WTC11 (cell line): ENCODE measurements at regions not wholly inside any gene's neighbourhood (a gene's known extent, or its start where the extent isn't known, plus 50 kb on each side); places are given as distances from the start of the nearest gene placed in this dataset.

Experiments
- ATAC-seq: fragments of 200-7000 bp; cut with Tn5 transposase; 2 replicates; pipeline ENCODE4 v1.10.0; 2021; ENCODE audit warnings: mild to moderate bottlenecking, moderate library complexity
- CTCF ChIA-PET: fragments of 300-600 bp; sonication (Branson Sonifier 250); formaldehyde crosslinking; loops from one replicate; lab custom pipeline; 2021; ENCODE audit warnings: antibody characterized with exemption; lab: Charles Lee
- POLR2A ChIA-PET: fragments of 350-600 bp; sonication (Branson Sonifier 250); formaldehyde crosslinking; loops from one replicate; lab custom pipeline; 2021; ENCODE audit warnings: antibody characterized with exemption; lab: Charles Lee
- DNase-seq: peaks from one replicate; pipeline ENCODE4 v3.0.0; 2021; ENCODE audit warnings: low spot score
- H3K27ac Mint-ChIP-seq: 2 replicates; pipeline ENCODE4 v1.8.0; 2021; ENCODE audit warnings: mixed read lengths
- H3K27me3 Mint-ChIP-seq: 2 replicates; pipeline ENCODE4 v1.8.0; 2021; ENCODE audit warnings: low read depth, mild to moderate bottlenecking, moderate library complexity, mixed read lengths
- H3K36me3 Mint-ChIP-seq: 2 replicates; pipeline ENCODE4 v1.8.0; 2021; ENCODE audit warnings: mixed read lengths
- H3K4me1 Mint-ChIP-seq: 2 replicates; pipeline ENCODE4 v1.8.0; 2022; ENCODE audit warnings: mixed read lengths
- H3K4me3 Mint-ChIP-seq: 2 replicates; pipeline ENCODE4 v1.8.0; 2021; ENCODE audit warnings: mild to moderate bottlenecking, moderate library complexity, mixed read lengths
- H3K9me3 Mint-ChIP-seq: 2 replicates; pipeline ENCODE4 v1.8.0; 2021; ENCODE audit warnings: mixed read lengths
- CBFB ChIP-seq: sonication (generic); formaldehyde crosslinking; IDR thresholded peaks from 2 replicates; pipeline ENCODE4 v1.8.1; 2022; ENCODE audit warnings: mild to moderate bottlenecking, low read depth, missing genetic modification reagents
- ELF4 ChIP-seq: sonication (generic); formaldehyde crosslinking; IDR thresholded peaks from 2 replicates; pipeline ENCODE4 v1.8.1; 2022; ENCODE audit warnings: low read depth, mild to moderate bottlenecking, moderate library complexity, missing genetic modification reagents
- ETV6 ChIP-seq: sonication (generic); formaldehyde crosslinking; IDR thresholded peaks from 2 replicates; pipeline ENCODE4 v1.8.1; 2022; ENCODE audit warnings: mild to moderate bottlenecking, missing genetic modification reagents
- FOXJ3 ChIP-seq: sonication (generic); formaldehyde crosslinking; IDR thresholded peaks from 2 replicates; pipeline ENCODE4 v1.9.0; 2021; ENCODE audit warnings: missing genetic modification reagents, mild to moderate bottlenecking, borderline replicate concordance
- FOXK1 ChIP-seq: sonication (generic); formaldehyde crosslinking; IDR thresholded peaks from 2 replicates; pipeline ENCODE4 v1.8.0; 2022; ENCODE audit warnings: mild to moderate bottlenecking, moderate library complexity, missing genetic modification reagents
- FOXP1 ChIP-seq: sonication (generic); formaldehyde crosslinking; IDR thresholded peaks from 2 replicates; pipeline ENCODE4 v1.8.0; 2022; ENCODE audit warnings: missing genetic modification reagents, mild to moderate bottlenecking, moderate library complexity, borderline replicate concordance
- GABPB1 ChIP-seq: sonication (generic); formaldehyde crosslinking; IDR thresholded peaks from 2 replicates; pipeline ENCODE4 v1.8.1; 2023; ENCODE audit warnings: mild to moderate bottlenecking, missing genetic modification reagents
- GRHL2 ChIP-seq: fragments of 250-450 bp; sonication (Bioruptor Pico); IDR thresholded peaks from 2 replicates; pipeline ENCODE4 v1.8.0; 2022; ENCODE audit warnings: mild to moderate bottlenecking, moderate library complexity; ENCODE audit not compliant: insufficient replicate concordance, severe bottlenecking
- RORB ChIP-seq: fragments of 250-450 bp; sonication (Bioruptor Pico); IDR thresholded peaks from 2 replicates; pipeline ENCODE4 v1.9.0; 2021; ENCODE audit warnings: mild to moderate bottlenecking
- SP1 ChIP-seq: sonication (generic); formaldehyde crosslinking; conservative IDR thresholded peaks from 2 replicates; pipeline ENCODE4 v1.8.1; 2022; ENCODE audit warnings: missing genetic modification reagents
- TP53 ChIP-seq: sonication (generic); formaldehyde crosslinking; IDR thresholded peaks from 2 replicates; pipeline ENCODE4 v1.8.1; 2023; ENCODE audit warnings: mild to moderate bottlenecking, missing genetic modification reagents
- ZNF138 ChIP-seq: sonication (generic); formaldehyde crosslinking; conservative IDR thresholded peaks from 2 replicates; pipeline ENCODE4 v1.8.1; 2022; ENCODE audit warnings: mild to moderate bottlenecking, moderate library complexity, missing genetic modification reagents
- ZNF232 ChIP-seq: sonication (generic); formaldehyde crosslinking; IDR thresholded peaks from 2 replicates; pipeline ENCODE4 v1.8.0; 2022; ENCODE audit warnings: mild to moderate bottlenecking, missing genetic modification reagents
- TF ChIP-seq, protein P1 (sequence below): sonication (generic); formaldehyde crosslinking; conservative IDR thresholded peaks from 2 replicates; pipeline ENCODE4 v1.8.1; 2023; ENCODE audit warnings: mild to moderate bottlenecking, low read depth, missing genetic modification reagents, moderate library complexity
- TF ChIP-seq, protein P2 (sequence below): sonication (generic); formaldehyde crosslinking; IDR thresholded peaks from 2 replicates; pipeline ENCODE4 v1.8.1; 2022; ENCODE audit warnings: missing genetic modification reagents, borderline replicate concordance
- TF ChIP-seq, protein P3 (sequence below): sonication (generic); formaldehyde crosslinking; IDR thresholded peaks from 2 replicates; pipeline ENCODE4 v1.8.1; 2023; ENCODE audit warnings: mild to moderate bottlenecking, moderate library complexity, missing genetic modification reagents
- TF ChIP-seq, protein P4 (sequence below): sonication (generic); formaldehyde crosslinking; IDR thresholded peaks from 2 replicates; pipeline ENCODE4 v1.8.1; 2022; ENCODE audit warnings: mild to moderate bottlenecking, missing genetic modification reagents, moderate library complexity, borderline replicate concordance
- TF ChIP-seq, protein P5 (sequence below): sonication (generic); formaldehyde crosslinking; IDR thresholded peaks from 2 replicates; pipeline ENCODE4 v1.8.1; 2023; ENCODE audit warnings: mild to moderate bottlenecking, missing genetic modification reagents, moderate library complexity
- TF ChIP-seq, protein P6 (sequence below): sonication (generic); formaldehyde crosslinking; IDR thresholded peaks from 2 replicates; pipeline ENCODE4 v1.8.0; 2022; ENCODE audit warnings: mild to moderate bottlenecking, missing genetic modification reagents
- TF ChIP-seq, protein P7 (sequence below): sonication (generic); formaldehyde crosslinking; IDR thresholded peaks from 2 replicates; pipeline ENCODE4 v1.8.0; 2023; ENCODE audit warnings: missing genetic modification reagents

DNA sequence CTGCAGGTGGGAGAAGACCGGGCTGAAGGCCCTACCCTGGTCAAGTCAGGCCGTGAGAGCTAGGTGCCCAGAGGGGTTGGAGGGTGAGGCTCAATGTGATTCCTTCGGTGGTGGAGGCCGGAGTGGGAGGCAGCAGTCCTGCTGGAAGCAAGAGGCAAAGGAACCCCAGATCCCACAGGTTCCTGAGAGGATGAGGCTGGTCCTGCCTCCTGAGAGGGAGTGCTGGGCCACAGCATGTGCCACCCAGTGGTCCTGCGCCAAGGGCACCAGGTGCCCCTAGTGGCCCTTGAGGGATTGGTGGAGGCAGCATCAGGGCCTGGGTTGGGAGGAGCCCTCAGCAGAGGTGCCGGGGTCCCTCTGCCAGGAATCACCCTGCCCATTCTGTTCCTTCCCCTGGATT lies 59.1 kb downstream of the BARX1 start:
- H3K4me1 Mint-ChIP-seq: no peaks in the 10 kb centered on the region
- peaks cover 4% of the 10 kb centered on the region; the same call in 1 of the 2 replicates for H3K27me3 Mint-ChIP-seq
- H3K4me3 Mint-ChIP-seq: no peak overlapping the region
- TF ChIP-seq GRHL2: no peak
- TF ChIP-seq ETV6 (CRISPR knock-in tag): no peak
- no peak for TF ChIP-seq FOXK1
- TF ChIP-seq CBFB (CRISPR knock-in tag): no peak
- TF ChIP-seq, all 79 proteins: peak for 0
- ChIA-PET POLR2A (no interaction called here), CTCF (interaction anchor here (0.6 kb wide), 1 partner anchor 664 kb away, joined by 3 read pairs; no protein-coding TSS in a partner anchor)
- peaks cover 16% of the 10 kb centered on the region for H3K36me3 Mint-ChIP-seq
- ATAC-seq: no peak
- no peak overlapping the region for H3K27ac Mint-ChIP-seq
- peaks cover 24% of the 10 kb centered on the region for H3K9me3 Mint-ChIP-seq
- DNase-seq: no peak

DNA sequence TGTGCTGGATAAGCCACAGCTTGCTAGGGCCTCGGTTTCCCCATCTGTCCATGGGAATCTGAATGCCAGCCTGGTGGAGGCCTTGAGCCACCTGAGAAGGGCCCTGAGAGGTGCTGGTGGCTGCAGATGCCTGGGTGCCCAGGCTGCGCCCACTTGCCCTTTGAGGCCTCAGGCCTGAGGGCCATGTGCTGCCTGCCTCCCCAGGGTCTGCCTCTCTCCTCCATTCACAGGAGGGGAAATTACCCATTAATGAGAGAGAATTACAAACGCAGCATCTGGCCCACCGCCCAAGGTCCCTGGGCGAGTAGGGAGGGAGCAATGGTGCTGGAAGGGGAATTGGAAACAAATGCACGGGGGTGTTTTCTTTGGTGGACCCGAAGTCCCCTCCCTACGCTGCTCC lies 59.6 kb downstream of the BARX1 start:
- H3K9me3 Mint-ChIP-seq: peaks cover 26% of the 10 kb centered on the region
- no peak for DNase-seq
- CTCF ChIA-PET: interaction anchor here (0.6 kb wide), 1 partner anchor 663 kb away, joined by 3 read pairs; no protein-coding TSS in a partner anchor
- TF ChIP-seq RORB (CRISPR knock-in tag) (no peak), FOXP1 (CRISPR knock-in tag) (no peak), ETV6 (CRISPR knock-in tag) (no peak)
- TF ChIP-seq, protein P1, sequence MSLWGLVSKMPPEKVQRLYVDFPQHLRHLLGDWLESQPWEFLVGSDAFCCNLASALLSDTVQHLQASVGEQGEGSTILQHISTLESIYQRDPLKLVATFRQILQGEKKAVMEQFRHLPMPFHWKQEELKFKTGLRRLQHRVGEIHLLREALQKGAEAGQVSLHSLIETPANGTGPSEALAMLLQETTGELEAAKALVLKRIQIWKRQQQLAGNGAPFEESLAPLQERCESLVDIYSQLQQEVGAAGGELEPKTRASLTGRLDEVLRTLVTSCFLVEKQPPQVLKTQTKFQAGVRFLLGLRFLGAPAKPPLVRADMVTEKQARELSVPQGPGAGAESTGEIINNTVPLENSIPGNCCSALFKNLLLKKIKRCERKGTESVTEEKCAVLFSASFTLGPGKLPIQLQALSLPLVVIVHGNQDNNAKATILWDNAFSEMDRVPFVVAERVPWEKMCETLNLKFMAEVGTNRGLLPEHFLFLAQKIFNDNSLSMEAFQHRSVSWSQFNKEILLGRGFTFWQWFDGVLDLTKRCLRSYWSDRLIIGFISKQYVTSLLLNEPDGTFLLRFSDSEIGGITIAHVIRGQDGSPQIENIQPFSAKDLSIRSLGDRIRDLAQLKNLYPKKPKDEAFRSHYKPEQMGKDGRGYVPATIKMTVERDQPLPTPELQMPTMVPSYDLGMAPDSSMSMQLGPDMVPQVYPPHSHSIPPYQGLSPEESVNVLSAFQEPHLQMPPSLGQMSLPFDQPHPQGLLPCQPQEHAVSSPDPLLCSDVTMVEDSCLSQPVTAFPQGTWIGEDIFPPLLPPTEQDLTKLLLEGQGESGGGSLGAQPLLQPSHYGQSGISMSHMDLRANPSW (CRISPR knock-in tag): no peak
- TF ChIP-seq, protein P2, sequence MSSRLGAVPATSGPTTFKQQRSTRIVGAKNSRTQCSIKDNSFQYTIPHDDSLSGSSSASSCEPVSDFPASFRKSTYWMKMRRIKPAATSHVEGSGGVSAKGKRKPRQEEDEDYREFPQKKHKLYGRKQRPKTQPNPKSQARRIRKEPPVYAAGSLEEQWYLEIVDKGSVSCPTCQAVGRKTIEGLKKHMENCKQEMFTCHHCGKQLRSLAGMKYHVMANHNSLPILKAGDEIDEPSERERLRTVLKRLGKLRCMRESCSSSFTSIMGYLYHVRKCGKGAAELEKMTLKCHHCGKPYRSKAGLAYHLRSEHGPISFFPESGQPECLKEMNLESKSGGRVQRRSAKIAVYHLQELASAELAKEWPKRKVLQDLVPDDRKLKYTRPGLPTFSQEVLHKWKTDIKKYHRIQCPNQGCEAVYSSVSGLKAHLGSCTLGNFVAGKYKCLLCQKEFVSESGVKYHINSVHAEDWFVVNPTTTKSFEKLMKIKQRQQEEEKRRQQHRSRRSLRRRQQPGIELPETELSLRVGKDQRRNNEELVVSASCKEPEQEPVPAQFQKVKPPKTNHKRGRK (CRISPR knock-in tag): no peak
- TF ChIP-seq, protein P3, sequence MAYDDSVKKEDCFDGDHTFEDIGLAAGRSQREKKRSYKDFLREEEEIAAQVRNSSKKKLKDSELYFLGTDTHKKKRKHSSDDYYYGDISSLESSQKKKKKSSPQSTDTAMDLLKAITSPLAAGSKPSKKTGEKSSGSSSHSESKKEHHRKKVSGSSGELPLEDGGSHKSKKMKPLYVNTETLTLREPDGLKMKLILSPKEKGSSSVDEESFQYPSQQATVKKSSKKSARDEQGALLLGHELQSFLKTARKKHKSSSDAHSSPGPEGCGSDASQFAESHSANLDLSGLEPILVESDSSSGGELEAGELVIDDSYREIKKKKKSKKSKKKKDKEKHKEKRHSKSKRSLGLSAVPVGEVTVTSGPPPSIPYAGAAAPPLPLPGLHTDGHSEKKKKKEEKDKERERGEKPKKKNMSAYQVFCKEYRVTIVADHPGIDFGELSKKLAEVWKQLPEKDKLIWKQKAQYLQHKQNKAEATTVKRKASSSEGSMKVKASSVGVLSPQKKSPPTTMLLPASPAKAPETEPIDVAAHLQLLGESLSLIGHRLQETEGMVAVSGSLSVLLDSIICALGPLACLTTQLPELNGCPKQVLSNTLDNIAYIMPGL (CRISPR knock-in tag): no peak
- H3K36me3 Mint-ChIP-seq: peaks cover 16% of the 10 kb centered on the region
- POLR2A ChIA-PET: no interaction called here
- H3K4me3 Mint-ChIP-seq: no peak overlapping the region
- H3K27me3 Mint-ChIP-seq: peaks cover 4% of the 10 kb centered on the region; the same call in 1 of the 2 replicates
- H3K27ac Mint-ChIP-seq: no peak overlapping the region
- ATAC-seq: no peak
- no peaks in the 10 kb centered on the region for H3K4me1 Mint-ChIP-seq

DNA sequence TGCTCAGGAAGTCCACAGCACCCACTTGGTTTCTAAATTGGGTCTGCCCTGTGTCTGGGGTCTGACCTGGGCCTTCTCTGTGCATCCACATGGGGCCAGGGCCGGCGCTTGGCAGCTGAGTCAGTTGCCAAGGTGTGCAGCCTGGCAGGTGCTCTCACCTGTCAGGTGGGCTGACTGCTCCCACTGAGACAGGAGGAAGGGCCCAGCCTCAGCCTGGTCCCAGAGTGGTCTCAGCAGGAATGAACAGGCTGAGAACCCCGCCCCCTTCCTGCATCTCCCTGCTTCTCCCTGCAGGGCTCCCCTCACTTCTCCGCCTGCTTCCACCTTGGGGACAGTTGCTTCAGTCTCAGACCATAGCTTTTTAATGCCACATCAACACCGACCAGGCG lies 60.5 kb downstream of the BARX1 start:
- ChIA-PET POLR2A (no interaction called here), CTCF (interaction anchor here (1.6 kb wide), 1 partner anchor 14 kb away, joined by 3 read pairs; no protein-coding TSS in a partner anchor)
- peaks cover 22% of the 10 kb centered on the region for H3K9me3 Mint-ChIP-seq
- peaks cover 4% of the 10 kb centered on the region; the same call in 1 of the 2 replicates for H3K27me3 Mint-ChIP-seq
- H3K27ac Mint-ChIP-seq: no peak overlapping the region
- ATAC-seq (no peak), DNase-seq (no peak)
- no peaks in the 10 kb centered on the region for H3K4me1 Mint-ChIP-seq
- H3K4me3 Mint-ChIP-seq: no peak overlapping the region
- peaks cover 13% of the 10 kb centered on the region for H3K36me3 Mint-ChIP-seq
- TF ChIP-seq, protein P4, sequence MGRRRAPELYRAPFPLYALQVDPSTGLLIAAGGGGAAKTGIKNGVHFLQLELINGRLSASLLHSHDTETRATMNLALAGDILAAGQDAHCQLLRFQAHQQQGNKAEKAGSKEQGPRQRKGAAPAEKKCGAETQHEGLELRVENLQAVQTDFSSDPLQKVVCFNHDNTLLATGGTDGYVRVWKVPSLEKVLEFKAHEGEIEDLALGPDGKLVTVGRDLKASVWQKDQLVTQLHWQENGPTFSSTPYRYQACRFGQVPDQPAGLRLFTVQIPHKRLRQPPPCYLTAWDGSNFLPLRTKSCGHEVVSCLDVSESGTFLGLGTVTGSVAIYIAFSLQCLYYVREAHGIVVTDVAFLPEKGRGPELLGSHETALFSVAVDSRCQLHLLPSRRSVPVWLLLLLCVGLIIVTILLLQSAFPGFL (CRISPR knock-in tag): no peak
- TF ChIP-seq, protein P5, sequence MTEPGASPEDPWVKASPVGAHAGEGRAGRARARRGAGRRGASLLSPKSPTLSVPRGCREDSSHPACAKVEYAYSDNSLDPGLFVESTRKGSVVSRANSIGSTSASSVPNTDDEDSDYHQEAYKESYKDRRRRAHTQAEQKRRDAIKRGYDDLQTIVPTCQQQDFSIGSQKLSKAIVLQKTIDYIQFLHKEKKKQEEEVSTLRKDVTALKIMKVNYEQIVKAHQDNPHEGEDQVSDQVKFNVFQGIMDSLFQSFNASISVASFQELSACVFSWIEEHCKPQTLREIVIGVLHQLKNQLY (CRISPR knock-in tag): no peak
- TF ChIP-seq ZNF138 (no peak), GABPB1 (no peak), SP1 (CRISPR knock-in tag) (no peak), TP53 (CRISPR knock-in tag) (no peak), FOXP1 (CRISPR knock-in tag) (no peak), FOXJ3 (CRISPR knock-in tag) (no peak), ZNF232 (CRISPR knock-in tag) (no peak), ELF4 (no peak)
- TF ChIP-seq, protein P6, sequence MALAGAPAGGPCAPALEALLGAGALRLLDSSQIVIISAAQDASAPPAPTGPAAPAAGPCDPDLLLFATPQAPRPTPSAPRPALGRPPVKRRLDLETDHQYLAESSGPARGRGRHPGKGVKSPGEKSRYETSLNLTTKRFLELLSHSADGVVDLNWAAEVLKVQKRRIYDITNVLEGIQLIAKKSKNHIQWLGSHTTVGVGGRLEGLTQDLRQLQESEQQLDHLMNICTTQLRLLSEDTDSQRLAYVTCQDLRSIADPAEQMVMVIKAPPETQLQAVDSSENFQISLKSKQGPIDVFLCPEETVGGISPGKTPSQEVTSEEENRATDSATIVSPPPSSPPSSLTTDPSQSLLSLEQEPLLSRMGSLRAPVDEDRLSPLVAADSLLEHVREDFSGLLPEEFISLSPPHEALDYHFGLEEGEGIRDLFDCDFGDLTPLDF (CRISPR knock-in tag): no peak
- TF ChIP-seq, protein P7, sequence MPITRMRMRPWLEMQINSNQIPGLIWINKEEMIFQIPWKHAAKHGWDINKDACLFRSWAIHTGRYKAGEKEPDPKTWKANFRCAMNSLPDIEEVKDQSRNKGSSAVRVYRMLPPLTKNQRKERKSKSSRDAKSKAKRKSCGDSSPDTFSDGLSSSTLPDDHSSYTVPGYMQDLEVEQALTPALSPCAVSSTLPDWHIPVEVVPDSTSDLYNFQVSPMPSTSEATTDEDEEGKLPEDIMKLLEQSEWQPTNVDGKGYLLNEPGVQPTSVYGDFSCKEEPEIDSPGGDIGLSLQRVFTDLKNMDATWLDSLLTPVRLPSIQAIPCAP (CRISPR knock-in tag): no peak
